Activated T-cell treated with anti-CD3 and anti-CD28 coated beads for 1 hour (primary cell): ENCODE measurements at regions not wholly inside any gene's neighbourhood (a gene's known extent, or its start where the extent isn't known, plus 50 kb on each side); places are given as distances from the start of the nearest gene placed in this dataset.

ENCODE experiments used
- DNase-seq: peaks from one replicate; pipeline ENCODE4 v3.0.0-alpha.2; 2020; ENCODE audit warnings: low read depth

DNA sequence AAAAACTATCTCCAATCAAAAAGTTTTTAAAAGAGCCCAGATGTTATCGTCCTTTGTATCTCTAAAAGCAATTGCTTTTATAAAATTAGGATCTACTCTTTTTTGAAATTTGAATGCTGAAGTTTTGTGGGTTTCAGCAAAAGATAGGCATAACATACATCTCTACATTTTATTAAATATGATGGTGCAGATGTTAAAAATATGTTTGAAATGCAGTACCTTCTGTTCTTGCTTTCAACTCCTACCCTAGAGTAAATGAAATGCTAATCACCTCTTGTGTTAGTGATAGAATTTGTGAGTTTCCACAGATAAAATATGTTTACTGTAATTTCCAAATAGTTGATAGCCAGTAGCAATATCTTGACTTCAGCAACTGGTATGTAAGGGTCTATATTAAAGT is 95.7 kb upstream of the VPREB1 start:
- no peak for DNase-seq

DNA sequence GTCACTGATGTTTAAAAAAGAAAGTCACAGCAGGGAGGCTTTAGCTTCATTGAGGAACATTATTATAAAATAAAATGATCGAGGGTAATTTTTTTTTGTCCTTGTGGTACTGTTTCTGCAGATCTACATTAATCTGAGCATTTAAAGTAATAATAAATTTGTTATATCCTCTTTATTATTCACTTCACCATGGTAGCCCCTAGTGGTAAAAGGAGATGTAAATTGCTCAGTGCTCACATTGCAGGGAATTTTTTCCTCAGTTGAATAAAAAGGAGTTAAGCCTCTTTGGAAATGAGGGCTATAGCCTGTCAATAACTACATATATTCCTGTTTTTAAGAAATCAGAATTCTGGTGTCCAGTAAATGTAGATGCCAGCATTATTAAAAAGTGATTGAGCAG is 99.7 kb upstream of the VPREB1 start:
- no peak for DNase-seq

DNA sequence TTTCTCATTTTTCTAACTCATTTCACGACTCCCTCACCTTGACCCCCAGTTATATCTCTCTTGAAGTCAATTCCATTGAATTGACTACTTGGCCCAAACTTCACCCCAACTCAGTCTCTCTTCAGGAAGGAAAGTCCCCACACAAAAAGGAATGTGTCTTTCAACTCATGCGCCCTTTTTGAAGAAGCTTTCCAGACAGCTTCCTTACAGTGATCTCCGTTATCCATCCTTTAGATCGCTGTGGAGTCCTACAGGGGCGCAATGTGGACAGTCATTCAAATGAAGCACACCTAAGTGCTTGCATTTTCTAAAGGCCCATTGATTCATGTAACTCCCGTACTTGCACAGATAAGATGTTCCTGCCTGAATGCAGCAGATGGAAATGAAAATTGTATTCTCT is 101.1 kb upstream of the VPREB1 start:
- DNase-seq, result no peak

DNA sequence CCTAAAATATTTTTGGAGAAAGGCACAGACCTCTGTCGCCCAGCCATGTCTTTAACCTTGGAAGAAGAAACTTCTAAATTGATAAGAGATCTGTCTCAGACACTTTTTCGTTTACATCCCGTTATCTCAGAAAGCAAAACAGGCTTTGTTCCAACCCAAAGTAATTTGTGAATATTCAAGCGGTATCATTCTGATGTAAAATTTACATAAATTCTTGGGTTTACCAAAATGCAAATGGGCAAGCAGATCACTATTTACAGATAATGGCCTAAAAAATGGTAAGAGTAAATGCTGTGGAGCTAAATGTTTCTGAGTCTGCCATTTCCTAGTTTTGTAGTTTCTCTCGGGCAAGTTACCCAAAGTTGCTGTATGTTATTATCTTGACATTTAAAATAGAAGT is 101.9 kb upstream of the VPREB1 start:
- DNase-seq, result no peak

DNA sequence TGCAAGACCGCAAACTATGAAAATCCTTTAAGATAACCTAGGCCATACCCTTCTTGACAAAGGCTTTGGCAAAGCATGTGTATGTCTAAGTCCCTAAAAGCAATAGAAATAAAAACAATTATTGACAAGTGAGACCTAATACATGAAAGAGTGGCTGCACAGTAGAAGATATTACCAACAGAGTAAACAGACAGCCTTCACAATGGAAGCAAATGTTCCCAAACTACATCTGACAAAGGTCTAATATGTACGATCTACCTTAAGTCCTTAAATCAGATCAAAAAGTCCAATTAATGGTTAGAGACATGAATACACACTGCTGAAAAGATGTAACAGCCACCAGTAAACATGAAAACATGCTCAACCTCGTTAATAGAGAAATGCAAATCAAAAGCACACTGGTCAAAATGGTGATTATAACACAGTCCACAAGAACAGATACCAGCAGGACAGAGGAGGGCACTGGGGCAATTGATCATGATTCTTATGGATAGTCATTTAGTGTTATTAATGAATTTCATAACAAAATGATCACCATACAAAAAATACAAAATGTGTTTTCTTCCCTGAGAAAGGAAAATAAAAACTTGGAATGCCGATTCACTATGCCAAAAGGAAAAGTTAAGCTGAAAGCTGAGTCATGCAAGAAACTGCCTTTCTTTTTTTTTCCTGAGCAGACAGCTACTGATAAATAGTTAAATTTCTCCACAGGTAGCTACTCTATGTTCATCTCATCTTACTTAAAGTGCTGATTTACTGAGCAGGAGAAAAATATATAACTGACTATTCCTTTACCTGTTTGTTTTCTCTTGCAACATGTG is 102.6 kb upstream of the VPREB1 start:
- DNase-seq, result no peak

DNA sequence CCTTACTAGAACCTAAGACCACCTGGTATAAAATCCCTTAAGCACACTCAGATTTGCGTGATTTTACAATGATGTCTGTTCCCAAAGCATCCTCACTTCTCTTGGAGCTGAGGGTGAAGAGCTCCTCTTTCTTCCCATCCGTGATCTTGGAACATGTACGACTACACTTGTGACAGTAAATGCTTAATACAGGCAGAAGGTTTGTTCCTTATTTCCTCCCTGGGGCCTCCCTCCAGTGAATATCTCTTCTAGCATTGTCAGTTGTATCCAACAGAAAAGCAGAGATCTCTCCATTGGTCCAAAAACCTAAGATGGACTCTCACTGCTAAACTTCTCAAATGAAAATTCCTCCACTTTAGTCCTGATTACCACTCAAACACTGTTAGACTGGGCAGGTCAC is 103.6 kb upstream of the VPREB1 start:
- no peak for DNase-seq

DNA sequence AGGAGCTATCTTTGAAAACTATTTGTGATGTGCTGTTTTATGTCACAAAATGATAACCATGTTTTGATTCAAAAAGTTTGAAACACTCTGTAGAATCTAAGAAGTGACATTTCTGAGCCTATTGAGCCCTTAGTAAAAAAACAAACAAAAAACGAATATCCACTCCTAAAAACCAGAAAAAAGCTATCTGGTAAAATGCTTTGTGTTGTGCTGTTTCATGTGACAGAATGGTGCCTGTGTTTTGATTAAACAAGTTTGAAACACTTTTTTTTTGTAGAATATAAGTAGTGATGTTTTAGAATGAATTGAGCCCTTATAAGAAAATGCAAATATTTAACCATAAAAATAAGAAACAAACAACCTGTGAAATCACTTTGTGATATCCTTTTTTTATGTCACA is 105.2 kb upstream of the VPREB1 start:
- DNase-seq, result no peak

DNA sequence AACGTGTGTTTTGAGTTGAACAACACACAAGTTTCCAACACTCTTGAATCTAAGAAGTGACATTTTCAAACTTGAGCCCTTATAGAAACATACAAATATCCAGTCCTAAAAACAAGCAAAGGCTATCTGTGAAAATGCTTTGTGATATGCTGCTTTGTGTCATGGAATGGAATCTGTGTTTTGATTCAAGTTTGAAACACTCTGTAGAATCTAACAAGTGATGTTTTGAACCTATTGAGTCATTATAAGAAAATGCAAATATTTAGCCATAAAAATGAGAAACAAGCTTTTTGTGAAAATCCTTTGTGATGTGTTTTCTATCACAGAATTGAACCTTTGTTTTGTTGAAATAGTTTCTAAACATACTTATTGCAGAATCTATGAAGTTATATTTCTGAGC is 105.7 kb upstream of the VPREB1 start:
- no peak for DNase-seq

DNA sequence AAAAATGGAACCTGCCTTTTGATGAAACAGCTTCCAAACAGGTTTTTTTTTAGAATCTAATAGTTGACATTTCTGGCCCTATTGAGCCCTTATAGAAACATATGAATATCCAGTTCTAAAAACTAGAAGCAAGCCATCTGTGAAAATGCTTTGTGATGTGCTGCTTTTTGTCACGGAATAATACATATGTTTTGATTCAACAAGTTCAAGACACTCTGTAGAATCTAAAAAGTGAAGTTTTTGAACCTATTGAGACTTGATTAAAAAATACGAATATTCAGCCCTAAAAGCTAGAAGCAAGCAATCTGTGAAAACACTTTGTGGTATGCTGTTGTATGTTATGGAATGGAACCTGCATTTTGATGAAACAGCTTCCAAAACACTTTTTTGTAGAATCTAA is 106.7 kb upstream of the VPREB1 start:
- DNase-seq, result no peak

DNA sequence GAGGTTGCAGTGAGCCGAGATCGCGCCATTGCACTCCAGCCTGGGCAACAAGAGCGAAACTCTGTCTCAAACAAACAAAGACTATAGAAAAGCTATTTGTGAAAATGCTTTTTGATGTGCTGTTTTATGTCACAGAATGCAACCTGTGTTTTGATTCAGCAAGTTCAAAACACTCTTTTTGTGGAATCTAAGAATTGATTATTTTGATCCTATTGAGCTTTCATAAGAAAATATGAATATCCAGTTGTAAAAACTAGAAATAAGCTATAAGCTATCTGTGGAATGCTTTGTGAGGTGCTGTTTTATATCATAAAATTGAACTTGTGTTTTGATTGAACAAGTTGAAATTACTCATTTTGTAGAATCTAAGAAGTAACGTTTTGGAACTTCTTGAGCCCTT is 110.7 kb upstream of the VPREB1 start:
- no peak for DNase-seq

DNA sequence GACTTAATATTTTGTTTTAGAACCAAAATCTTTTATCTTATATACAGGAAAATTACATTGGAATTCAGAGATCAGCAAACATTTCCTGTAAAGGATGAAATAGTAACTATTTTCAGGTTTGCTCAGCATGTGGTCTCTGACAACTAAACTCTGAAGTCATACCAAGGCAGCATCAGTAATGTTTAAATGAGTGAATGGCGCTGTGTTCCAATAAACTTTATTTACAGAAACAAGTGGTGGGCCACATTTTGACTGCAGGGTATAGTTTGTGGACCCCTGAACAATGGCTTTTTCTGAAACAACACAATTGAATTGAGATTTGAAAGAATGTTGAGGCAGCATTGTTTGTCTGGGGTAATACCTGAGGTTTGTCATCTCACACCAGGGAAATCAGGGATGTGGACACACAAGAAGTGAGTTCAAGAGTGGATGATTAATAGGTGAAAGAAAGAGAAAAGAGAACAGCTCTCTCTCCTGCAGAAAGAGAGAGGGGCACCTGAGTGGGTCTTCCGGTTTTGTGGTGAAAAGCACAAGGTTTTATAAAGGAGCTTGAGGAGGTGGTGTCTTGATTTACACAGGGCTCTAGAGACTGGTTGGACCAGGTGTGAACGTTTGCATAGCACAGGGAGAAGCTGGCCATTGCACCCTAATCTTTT is 113.5 kb upstream of the VPREB1 start:
- DNase-seq, result no peak

DNA sequence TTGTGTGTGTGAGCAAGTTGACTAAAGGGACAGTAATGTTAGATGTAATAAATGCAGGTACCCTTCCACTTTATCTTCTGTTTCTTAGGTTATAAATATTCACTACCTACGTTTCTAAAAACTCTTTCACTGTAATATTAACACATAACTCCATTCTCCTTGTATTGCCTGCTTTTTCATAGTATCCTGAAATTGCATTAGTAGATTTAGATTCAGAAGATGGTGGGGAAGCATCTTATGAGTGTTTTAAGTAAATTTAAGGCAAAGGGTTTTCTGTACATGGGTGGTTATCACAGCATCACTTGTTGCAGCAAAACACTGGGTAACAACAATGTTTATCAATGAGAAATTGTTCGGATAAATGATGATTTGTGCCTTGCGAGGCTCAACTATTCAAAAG is 115.2 kb upstream of the VPREB1 start:
- no peak for DNase-seq

DNA sequence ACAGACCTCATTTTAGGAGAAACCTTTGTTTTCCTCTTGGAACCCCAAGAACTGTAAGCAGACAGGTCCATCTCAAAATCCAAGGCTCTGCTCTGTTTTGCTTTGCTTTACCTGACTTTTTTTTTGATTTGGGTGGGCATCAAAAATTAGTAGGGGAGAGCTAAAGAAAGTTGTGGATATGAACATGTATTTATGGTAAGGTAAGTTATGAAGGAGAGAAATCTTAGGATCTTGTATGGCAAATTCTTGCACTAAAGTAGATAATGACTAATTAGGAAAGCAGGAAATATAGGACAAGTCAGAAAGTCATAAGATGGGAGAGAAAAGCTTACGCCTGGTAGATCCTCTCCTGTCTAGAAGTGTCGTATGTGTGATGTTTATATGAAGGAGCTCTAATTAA is 116.1 kb upstream of the VPREB1 start:
- DNase-seq, result no peak

DNA sequence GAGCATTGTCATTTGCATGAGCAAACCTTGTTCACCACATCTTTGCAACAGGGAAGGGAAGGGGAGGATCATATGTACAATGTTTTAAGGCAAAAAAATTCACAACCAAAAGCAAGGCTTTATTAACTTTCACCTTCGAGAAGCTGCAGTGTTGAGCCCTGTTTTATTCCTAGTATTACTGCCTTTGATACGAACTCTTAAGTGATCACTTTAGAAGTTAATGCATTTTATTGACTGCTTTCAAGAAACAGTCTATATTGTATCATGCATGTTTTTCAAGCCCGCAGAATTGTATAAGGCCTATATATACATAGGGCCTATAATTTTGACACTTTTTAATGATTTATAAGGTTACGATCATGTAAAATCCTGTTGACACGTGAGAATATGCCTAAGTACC is 117.5 kb upstream of the VPREB1 start:
- no peak for DNase-seq

DNA sequence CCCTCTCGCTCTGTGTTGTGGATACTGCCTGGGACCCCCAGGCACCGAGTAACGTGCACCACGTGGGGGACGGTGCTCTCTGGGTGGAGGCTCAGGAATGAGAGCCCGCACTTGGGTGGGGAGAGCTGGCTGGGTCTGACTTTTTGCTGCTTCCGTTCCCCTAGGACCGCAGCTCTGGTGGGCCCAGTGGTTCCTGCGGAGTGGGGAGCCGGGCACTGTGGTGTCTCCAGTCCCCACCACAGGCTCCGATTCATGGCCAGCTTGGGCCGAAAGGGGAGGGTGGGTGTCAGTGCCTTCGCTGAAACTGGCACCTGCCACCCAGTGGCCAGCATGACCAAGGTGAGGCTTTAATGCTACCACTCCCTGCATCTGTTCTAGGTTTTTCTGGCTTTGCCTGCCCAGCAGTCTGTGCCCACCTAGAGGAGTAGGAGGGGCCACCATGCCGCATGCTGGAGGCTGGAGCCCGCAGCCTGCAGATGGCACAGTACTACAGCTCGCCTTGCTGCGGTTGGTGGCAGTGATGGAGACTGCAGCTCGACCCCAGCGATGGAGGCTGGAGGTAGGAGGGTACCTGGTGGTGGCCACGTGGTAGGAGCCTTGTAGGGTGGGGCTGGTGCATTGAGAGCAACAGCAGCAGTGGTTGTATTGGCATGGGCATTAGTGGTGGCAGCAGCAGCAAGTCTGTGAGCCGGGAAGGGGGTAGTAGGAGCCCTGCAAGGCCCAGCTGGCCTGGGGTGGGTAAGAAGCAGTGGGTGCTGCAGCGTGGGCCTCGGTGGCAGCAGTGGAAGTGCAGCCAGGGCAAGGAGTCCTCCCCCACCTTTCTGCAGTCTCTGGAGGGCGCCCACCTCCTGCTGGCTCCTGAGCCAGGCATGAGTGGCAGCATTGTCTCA is 118.8 kb upstream of the VPREB1 start:
- no peak for DNase-seq

DNA sequence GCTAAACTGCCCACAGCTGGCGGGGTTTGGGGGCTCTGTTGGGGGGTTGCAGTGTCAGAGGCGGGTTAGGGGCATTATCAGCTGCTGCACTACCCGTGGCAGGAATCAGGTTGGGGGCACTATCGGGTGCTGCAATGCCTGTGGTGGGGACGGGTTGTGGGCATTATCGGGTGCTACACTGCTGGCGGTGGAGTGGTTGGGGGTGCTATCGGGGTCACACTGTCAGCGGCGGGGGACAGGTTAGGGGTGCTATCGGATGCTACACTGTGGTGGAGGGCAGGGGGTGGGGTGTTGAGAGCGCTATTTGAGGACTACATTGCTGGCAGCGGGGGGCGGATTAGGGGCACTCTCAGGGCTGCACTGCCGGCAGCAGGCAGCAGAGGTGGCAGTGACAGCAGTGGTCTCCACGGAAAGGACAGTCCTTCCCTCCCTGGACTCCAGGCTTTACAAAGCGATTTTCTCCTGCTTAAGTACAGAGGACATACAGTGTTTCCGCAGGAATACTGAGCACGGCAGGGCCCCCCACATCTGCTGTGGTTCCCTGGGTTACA is 119.5 kb upstream of the VPREB1 start:
- no peak for DNase-seq

DNA sequence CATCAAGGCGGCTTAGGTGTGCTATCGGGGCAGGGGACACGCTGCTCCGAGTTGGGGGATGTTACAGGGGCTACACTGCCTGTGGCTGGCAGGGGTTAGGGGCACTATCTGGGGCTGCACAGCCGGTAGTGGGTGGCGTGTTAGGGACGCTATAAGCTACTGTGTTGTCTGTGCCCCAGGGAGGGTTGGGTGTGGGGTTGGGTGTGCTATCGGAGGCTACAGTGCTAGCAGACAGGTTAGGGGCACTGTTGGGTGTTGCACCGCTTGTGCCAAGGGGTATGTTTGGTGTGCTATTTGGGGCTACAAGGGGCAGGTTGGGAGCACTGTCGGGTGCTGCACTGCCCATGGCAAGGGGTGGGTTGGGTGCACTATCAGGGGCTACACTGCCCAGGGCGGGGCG is 120.2 kb upstream of the VPREB1 start:
- DNase-seq, result no peak

DNA sequence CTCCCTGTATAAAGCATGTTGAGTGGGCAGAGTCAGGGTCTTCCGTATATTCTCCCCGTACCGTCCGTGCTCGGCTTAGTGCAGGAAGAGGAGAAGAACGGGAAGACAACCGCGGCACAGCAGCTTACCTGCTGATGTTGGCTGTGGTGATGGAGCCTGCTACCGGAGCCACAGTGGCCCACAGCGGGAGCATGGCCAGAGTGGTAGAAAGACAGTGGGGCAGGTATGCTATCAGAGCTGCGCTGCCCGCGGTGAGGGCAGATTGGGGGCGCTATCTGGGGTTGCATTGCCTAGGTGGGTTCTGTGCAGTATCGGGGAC is 120.7 kb upstream of the VPREB1 start:
- no peak for DNase-seq

DNA sequence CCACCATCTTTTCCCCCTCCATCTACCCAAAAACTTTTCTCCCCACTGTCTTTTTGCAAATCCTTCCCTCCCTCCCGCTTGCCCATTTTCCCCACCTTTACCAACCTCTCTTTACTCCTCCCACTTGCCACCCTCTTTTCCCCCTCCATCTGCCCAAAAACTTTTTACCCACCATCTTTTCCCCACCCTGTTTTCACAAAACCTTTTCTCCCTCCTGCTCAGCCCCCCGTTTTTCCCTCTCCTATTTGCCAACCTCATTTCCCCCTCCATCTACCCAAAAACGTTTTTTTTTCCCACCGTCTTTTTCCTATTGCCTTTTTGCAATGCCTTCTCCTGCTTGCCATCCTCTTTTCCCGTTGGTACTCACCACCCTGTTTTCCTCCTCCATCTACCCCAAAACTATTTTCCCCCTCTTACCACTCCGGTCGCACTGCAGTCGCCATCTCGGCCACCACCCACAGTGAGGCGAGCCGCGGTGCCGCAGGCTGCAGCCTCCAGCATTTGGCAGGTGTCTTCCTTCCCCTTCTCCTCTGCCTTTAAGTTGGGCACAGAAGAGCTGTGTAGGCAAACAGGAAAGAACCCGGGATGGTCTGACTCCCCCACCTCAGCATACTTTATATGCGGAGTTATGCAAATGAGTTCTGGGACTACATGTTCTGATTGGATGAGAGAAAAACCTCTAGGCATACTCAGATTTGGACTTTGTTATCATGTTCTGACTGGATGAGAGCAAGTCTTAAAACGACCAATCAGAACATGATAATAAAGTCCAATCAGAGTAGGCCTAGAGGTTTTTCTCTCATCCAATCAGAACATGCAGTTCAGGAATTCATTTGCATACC is 121.2 kb upstream of the VPREB1 start:
- DNase-seq, result no peak

DNA sequence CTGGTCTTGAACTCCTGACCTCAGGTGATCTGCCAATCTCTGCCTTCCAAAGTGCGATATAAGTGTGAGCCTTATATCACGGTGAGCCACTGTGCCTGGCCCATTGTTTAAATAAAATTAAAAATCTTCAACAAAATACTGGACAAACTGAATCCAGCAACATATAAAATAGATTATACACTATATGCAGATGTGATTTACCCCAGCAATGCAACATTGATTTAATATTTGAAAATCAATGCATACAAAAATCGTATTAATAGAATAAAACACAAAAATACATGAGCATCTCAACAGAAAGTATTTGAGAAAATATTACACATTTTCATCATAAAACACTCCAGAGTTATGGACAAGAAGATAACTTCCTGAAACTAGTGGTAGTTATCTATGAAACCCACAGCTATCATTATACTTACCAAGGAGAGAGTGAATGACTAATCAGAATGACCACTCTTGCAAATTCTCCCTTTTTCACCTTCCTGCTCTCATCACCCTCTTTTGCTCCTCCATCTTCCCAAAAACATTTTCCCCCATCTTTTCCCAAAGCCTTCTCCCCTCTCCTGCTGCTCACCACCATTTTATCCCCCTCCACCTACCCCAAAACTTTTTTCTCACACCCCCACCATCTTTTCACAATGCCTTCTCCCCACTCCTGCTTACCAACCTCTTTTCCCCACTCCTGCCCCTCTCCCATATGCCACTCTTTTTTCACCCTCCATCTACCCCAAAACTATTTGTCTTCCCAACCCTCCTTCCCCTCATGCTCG is 122.1 kb upstream of the VPREB1 start:
- no peak for DNase-seq

DNA sequence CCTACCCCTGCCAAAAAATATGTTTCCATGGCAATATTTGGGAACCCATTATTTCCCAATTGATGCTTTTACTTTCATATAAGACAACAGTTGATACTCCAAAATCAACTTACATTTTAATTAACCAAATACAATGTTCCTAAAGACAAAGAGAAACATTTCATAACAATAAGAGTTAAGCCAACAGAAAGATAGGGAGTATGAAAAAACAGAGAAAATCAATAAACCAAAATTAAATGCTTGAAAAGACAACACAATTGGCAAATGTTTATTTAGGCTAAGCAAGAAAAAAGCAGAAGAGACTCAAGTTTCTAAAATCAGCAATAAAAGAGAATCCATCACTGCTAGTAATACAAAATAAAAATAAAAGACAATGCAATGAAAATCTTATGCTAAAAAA is 123.1 kb upstream of the VPREB1 start:
- no peak for DNase-seq
